Activated B cell treated with CpG ODN at 0.5 μM for 24 hours (primary cell): ENCODE measurements at regions not wholly inside any gene's neighbourhood (a gene's known extent, or its start where the extent isn't known, plus 50 kb on each side); places are given as distances from the start of the nearest gene placed in this dataset.

ENCODE experiments used
- ATAC-seq: fragments of 200-7000 bp; cut with Tn5 transposase; one replicate; pipeline ENCODE4 v1.10.0; 2021; ENCODE audit warnings: low read depth, mild to moderate bottlenecking, moderate library complexity
- CTCF ChIA-PET: fragments of 350-600 bp; sonication (Branson Sonifier 250); formaldehyde crosslinking; loops from one replicate; lab custom pipeline; 2021; ENCODE audit warnings: antibody characterized with exemption; lab: Charles Lee
- POLR2A ChIA-PET: fragments of 350-600 bp; sonication (Branson Sonifier 250); formaldehyde crosslinking; loops from one replicate; lab custom pipeline; 2021; ENCODE audit warnings: antibody characterized with exemption; lab: Charles Lee
- DNase-seq: peaks from one replicate; pipeline ENCODE4 v3.0.0; 2022
- H3K27ac Mint-ChIP-seq: one replicate; pipeline ENCODE4 v1.8.0; 2020; ENCODE audit warnings: mixed read lengths
- H3K27me3 Mint-ChIP-seq: one replicate; pipeline ENCODE4 v1.8.0; 2021; ENCODE audit warnings: mixed read lengths
- H3K36me3 Mint-ChIP-seq: one replicate; pipeline ENCODE4 v1.8.0; 2021; ENCODE audit warnings: low read depth, mixed read lengths
- H3K4me1 Mint-ChIP-seq: one replicate; pipeline ENCODE4 v1.8.0; 2021; ENCODE audit warnings: mixed read lengths
- H3K4me3 Mint-ChIP-seq: one replicate; pipeline ENCODE4 v1.8.0; 2020; ENCODE audit warnings: mild to moderate bottlenecking, mixed read lengths
- H3K9me3 Mint-ChIP-seq: one replicate; pipeline ENCODE4 v1.8.0; 2020; ENCODE audit warnings: mixed read lengths
- CTCF ChIP-seq: fragments of 200-600 bp; IDR thresholded peaks from one replicate; pipeline ENCODE4 v1.8.0; 2022; ENCODE audit warnings: antibody characterized with exemption, mild to moderate bottlenecking
- intact Hi-C: fragments of 100-400 bp; cut with micrococcal nuclease; formaldehyde crosslinking; loops from one replicate; pipeline ENCODE4 v1.15.1; 2024

- Mint-ChIP-seq H3K36me3 (no peaks in the 10 kb centered on the region), H3K4me3 (no peak overlapping the region), H3K27me3 (peaks cover 23% of the 10 kb centered on the region)
Measured at GRCh38 chr9:126117631-126118030, 209.0 kb upstream of the MVB12B start.

DNA sequence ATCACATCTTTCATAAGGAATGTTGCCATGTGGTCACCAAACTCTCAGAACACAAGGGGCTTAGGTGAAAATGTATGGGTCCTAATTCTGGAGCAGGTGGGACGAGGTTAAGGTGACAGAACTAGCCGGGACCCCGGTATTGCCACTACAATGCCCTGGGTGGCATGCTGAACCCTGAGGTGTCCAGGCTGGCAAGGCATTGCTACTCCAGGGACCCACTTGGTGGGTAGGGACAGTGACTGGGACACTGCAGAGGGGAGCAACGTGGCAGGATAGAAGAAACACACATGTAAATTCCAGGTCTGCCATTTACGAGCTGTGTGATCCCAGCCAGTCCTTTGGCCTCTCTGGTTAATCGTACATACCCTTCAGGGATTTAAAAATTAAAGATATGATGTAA lies 206.9 kb upstream of the MVB12B start:
- CTCF ChIA-PET: no interaction called here
- POLR2A ChIA-PET: no interaction called here
- intact Hi-C loops: no loop called here
- DNase-seq (no peak), ATAC-seq (no peak)
- Mint-ChIP-seq H3K4me1 (no peaks in the 10 kb centered on the region), H3K27ac (no peak overlapping the region), H3K27me3 (peaks cover 28% of the 10 kb centered on the region), H3K9me3 (no peaks in the 10 kb centered on the region), H3K36me3 (no peaks in the 10 kb centered on the region), H3K4me3 (no peak overlapping the region)
- no peak for TF ChIP-seq CTCF

More at GRCh38 chr9:126117631-126118030, 209.0 kb upstream of the MVB12B start:
- DNase-seq: no peak
- no peak overlapping the region for H3K27ac Mint-ChIP-seq
- no peak for TF ChIP-seq CTCF
- H3K9me3 Mint-ChIP-seq: no peaks in the 10 kb centered on the region
- intact Hi-C loops: no loop called here
- CTCF ChIA-PET: no interaction called here
- POLR2A ChIA-PET: no interaction called here
- H3K4me1 Mint-ChIP-seq: no peaks in the 10 kb centered on the region
- no peak for ATAC-seq

- intact Hi-C loops: no loop called here
- CTCF ChIA-PET: no interaction called here
- no peak for DNase-seq
- TF ChIP-seq CTCF: no peak
- H3K27me3 Mint-ChIP-seq: peaks cover 44% of the 10 kb centered on the region
- H3K4me1 Mint-ChIP-seq: no peaks in the 10 kb centered on the region
- H3K9me3 Mint-ChIP-seq: peaks cover 2% of the 10 kb centered on the region
- no peaks in the 10 kb centered on the region for H3K36me3 Mint-ChIP-seq
- POLR2A ChIA-PET: no interaction called here
- H3K27ac Mint-ChIP-seq: no peak overlapping the region
- no peak for ATAC-seq
- no peak overlapping the region for H3K4me3 Mint-ChIP-seq
Measured at GRCh38 chr9:126122901-126123616, 203.6 kb upstream of the MVB12B start.

DNA sequence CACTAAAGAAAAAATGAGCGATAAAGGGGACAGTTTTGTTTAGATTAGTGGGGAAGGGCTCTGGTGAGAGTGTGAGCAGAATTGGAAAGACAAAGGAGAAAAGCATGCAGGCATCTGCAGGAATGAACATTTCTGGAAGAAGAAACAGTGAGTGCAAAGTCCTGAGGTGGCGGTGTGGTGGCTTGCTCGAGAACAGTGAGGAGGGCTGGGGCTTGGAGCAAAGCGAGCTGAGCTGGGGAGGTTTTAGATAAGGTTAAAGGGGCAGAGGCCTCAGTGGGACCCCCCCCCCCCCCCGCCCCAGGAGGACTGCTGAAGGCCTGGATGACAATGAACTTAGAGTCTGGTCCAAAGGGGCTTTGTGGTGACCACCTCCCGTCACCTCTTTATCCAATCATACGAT lies 202.7 kb upstream of the MVB12B start:
- CTCF ChIA-PET: no interaction called here
- Mint-ChIP-seq H3K9me3 (peaks cover 5% of the 10 kb centered on the region), H3K36me3 (no peaks in the 10 kb centered on the region), H3K4me3 (no peak overlapping the region), H3K27me3 (peaks cover 49% of the 10 kb centered on the region), H3K4me1 (no peaks in the 10 kb centered on the region), H3K27ac (no peak overlapping the region)
- intact Hi-C loops: no loop called here
- TF ChIP-seq CTCF: no peak
- POLR2A ChIA-PET: no interaction called here
- no peak for ATAC-seq
- no peak for DNase-seq

GRCh38 chr9:126125177-126125576 lies 201.5 kb upstream of the MVB12B start:
- no peaks in the 10 kb centered on the region for H3K36me3 Mint-ChIP-seq
- intact Hi-C loops: no loop called here
- DNase-seq: no peak
- H3K27me3 Mint-ChIP-seq: peaks cover 59% of the 10 kb centered on the region
- no peak overlapping the region for H3K27ac Mint-ChIP-seq
- ChIA-PET POLR2A (no interaction called here), CTCF (no interaction called here)
- TF ChIP-seq CTCF: no peak
- H3K4me1 Mint-ChIP-seq: no peaks in the 10 kb centered on the region
- H3K9me3 Mint-ChIP-seq: peaks cover 5% of the 10 kb centered on the region
- ATAC-seq: no peak
- no peak overlapping the region for H3K4me3 Mint-ChIP-seq
